ENCODE measurements at regions not wholly inside any gene's neighbourhood (a gene's known extent, or its start where the extent isn't known, plus 50 kb on each side); places are given as distances from the start of the nearest gene placed in this dataset.

GRCh38 chrX:147377728-147378127, 534.0 kb upstream of the FMR1 start (continued):
- TF ChIP-seq ZNF219 (CRISPR knock-in tag; IDR thresholded peaks at IDR 0.05; ENCODE audit: borderline replicate concordance) (no peak), JAZF1 (CRISPR knock-in tag; IDR thresholded peaks at IDR 0.05) (no peak), HMGA2 (CRISPR knock-in tag; IDR thresholded peaks at IDR 0.05) (no peak), ZNF396 (CRISPR knock-in tag; IDR thresholded peaks at IDR 0.05; ENCODE audit: borderline replicate concordance) (no peak), PREB (CRISPR knock-in tag; IDR thresholded peaks at IDR 0.05; ENCODE audit: borderline replicate concordance) (no peak), USF1 (CRISPR knock-in tag; IDR thresholded peaks at IDR 0.05) (no peak)

- DNase-seq (ENCODE audit: low spot score) (no peak), ATAC-seq (no peak)
- Mint-ChIP-seq H3K4me3 (no peak overlapping the region), H3K27ac (no peak overlapping the region), H3K9me3 (peaks cover 56% of the 10 kb centered on the region), H3K4me1 (no peaks in the 10 kb centered on the region), H3K27me3 (ENCODE audit: low read depth) (no peaks in the 10 kb centered on the region), H3K36me3 (peaks cover 34% of the 10 kb centered on the region)
- ChIA-PET POLR2A (no interaction called here), CTCF (no interaction called here)
- TF ChIP-seq ZNF423 (CRISPR knock-in tag; IDR thresholded peaks at IDR 0.05) = no peak
- TF ChIP-seq FOXP4 (CRISPR knock-in tag; IDR thresholded peaks at IDR 0.05) = no peak
- TF ChIP-seq NFATC4 (CRISPR knock-in tag; IDR thresholded peaks at IDR 0.05) = no peak
- no peak for TF ChIP-seq ZNF281 (CRISPR knock-in tag; IDR thresholded peaks at IDR 0.05)
- no peak for TF ChIP-seq GABPB1 (CRISPR knock-in tag; IDR thresholded peaks at IDR 0.05)
- TF ChIP-seq ATF2 (CRISPR knock-in tag; IDR thresholded peaks at IDR 0.05; ENCODE audit: borderline replicate concordance, low read depth) = no peak
- no peak for TF ChIP-seq ZNF425 (CRISPR knock-in tag; conservative IDR thresholded peaks at IDR 0.05)
- no peak for TF ChIP-seq RELA (CRISPR knock-in tag; IDR thresholded peaks at IDR 0.05; ENCODE audit: borderline replicate concordance)
- no peak for TF ChIP-seq ETV6 (CRISPR knock-in tag; IDR thresholded peaks at IDR 0.05)
- no peak for TF ChIP-seq SMAD3 (CRISPR knock-in tag; IDR thresholded peaks at IDR 0.05; ENCODE audit: borderline replicate concordance)
- no peak for TF ChIP-seq HMGXB4 (CRISPR knock-in tag; IDR thresholded peaks at IDR 0.05)
- no peak for TF ChIP-seq SP1 (CRISPR knock-in tag; conservative IDR thresholded peaks at IDR 0.05)
- no peak for TF ChIP-seq ERG (CRISPR knock-in tag; IDR thresholded peaks at IDR 0.05)
- TF ChIP-seq FOXP1 (CRISPR knock-in tag; IDR thresholded peaks at IDR 0.05; ENCODE audit: borderline replicate concordance) = no peak
- TF ChIP-seq HMGA2 (CRISPR knock-in tag; IDR thresholded peaks at IDR 0.05) = no peak
- TF ChIP-seq NR3C1 (CRISPR knock-in tag; conservative IDR thresholded peaks at IDR 0.05; ENCODE audit: low read depth) = no peak
- TF ChIP-seq ZBTB21 (CRISPR knock-in tag; IDR thresholded peaks at IDR 0.05; ENCODE audit: borderline replicate concordance) = no peak
These were observed 534.9 kb upstream of the FMR1 start for GRCh38 chrX:147376601-147377422.
